Fibroblast of lung (primary cell): ENCODE measurements at regions not wholly inside any gene's neighbourhood (a gene's known extent, or its start where the extent isn't known, plus 50 kb on each side); places are given as distances from the start of the nearest gene placed in this dataset.

Source experiments
- EZH2 ChIP-seq: IDR thresholded peaks from 2 replicates; pipeline ENCODE4 v1.5.1; 2012; ENCODE audit warnings: low read length, control low read depth, mild to moderate bottlenecking; ENCODE audit errors: missing control alignments
- TF ChIP-seq, protein P1 (sequence below), 2 donors: IDR thresholded peaks in 1 of 2; conservative IDR thresholded peaks in 1 of 2; 1 replicate in 1 of 2; 2 replicates in 1 of 2; pipeline ENCODE4 v1.5.1; 2011 to 2012; ENCODE audit warnings: low read length in 2 of 2, control low read depth in 1 of 2, inconsistent platforms in 1 of 2, low read depth in 1 of 2, mild to moderate bottlenecking in 1 of 2

DNA sequence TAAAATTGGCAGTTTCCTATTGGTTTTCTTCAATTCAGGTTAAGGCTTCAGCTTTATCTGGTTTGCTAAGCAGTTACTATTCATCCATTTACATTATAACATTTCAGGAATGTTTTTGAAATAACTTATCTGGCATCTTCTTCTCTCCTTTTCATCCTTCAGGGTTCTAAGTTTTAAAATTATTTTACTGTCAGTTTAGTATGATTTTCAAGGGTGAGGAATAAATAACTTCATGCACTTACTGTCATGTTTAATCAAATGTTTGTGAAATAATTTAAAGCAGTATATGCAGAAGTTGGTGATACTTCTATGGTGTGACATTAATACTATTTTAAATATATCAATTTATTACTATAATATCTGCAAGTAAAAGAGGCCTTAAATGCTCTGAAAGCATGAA is 338.1 kb upstream of the MMS22L start:
- TF ChIP-seq, protein P1, sequence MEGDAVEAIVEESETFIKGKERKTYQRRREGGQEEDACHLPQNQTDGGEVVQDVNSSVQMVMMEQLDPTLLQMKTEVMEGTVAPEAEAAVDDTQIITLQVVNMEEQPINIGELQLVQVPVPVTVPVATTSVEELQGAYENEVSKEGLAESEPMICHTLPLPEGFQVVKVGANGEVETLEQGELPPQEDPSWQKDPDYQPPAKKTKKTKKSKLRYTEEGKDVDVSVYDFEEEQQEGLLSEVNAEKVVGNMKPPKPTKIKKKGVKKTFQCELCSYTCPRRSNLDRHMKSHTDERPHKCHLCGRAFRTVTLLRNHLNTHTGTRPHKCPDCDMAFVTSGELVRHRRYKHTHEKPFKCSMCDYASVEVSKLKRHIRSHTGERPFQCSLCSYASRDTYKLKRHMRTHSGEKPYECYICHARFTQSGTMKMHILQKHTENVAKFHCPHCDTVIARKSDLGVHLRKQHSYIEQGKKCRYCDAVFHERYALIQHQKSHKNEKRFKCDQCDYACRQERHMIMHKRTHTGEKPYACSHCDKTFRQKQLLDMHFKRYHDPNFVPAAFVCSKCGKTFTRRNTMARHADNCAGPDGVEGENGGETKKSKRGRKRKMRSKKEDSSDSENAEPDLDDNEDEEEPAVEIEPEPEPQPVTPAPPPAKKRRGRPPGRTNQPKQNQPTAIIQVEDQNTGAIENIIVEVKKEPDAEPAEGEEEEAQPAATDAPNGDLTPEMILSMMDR (conservative IDR thresholded peaks at IDR 0.05 in 1 of 2, IDR thresholded peaks at IDR 0.05 in 1 of 2; ENCODE audit: low read depth in 1 of 2, low read length in 2 of 2) = no peak
- no peak for TF ChIP-seq EZH2
